HUES48 (cell line): ENCODE measurements at regions not wholly inside any gene's neighbourhood (a gene's known extent, or its start where the extent isn't known, plus 50 kb on each side); places are given as distances from the start of the nearest gene placed in this dataset.

Experiments used
- H3K27ac ChIP-seq: one replicate; pipeline ENCODE4 v1.7.0; 2013; ENCODE audit warnings: low read depth, low read length, inconsistent platforms
- H3K27me3 ChIP-seq: 2 replicates; pipeline ENCODE4 v1.6.1; 2013; ENCODE audit warnings: mild to moderate bottlenecking, low read length; ENCODE audit not compliant: control insufficient read depth, insufficient read depth
- H3K36me3 ChIP-seq: 2 replicates; pipeline ENCODE4 v1.6.1; 2013; ENCODE audit warnings: low read length; ENCODE audit not compliant: control insufficient read depth, insufficient read depth
- H3K4me1 ChIP-seq: 2 replicates; pipeline ENCODE4 v1.6.1; 2013; ENCODE audit warnings: mild to moderate bottlenecking, low read length; ENCODE audit not compliant: control insufficient read depth, insufficient read depth
- H3K4me3 ChIP-seq: 2 replicates; pipeline ENCODE4 v1.5.1; 2013; ENCODE audit warnings: mild to moderate bottlenecking, low read depth, low read length
- H3K9ac ChIP-seq: 2 replicates; pipeline ENCODE4 v1.6.1; 2013; ENCODE audit warnings: mild to moderate bottlenecking, low read depth, low read length, moderate library complexity
- H3K9me3 ChIP-seq: 2 replicates; pipeline ENCODE4 v1.6.1; 2013; ENCODE audit warnings: low read length; ENCODE audit not compliant: control insufficient read depth, insufficient read depth

GRCh38 chr10:3494131-3494837 lies 290.7 kb downstream of the KLF6 start:
- H3K27me3 ChIP-seq = no peaks in the 10 kb centered on the region
- H3K4me1 ChIP-seq = peaks cover 20% of the 10 kb centered on the region
- H3K9ac ChIP-seq = no peak overlapping the region
- H3K36me3 ChIP-seq = no peaks in the 10 kb centered on the region
- H3K9me3 ChIP-seq = no peaks in the 10 kb centered on the region
- no peak overlapping the region for H3K27ac ChIP-seq
- no peak overlapping the region for H3K4me3 ChIP-seq

GRCh38 chr10:3493621-3494020 lies 291.4 kb downstream of the KLF6 start:
- H3K9me3 ChIP-seq = no peaks in the 10 kb centered on the region
- H3K9ac ChIP-seq = no peak overlapping the region
- H3K27me3 ChIP-seq = no peaks in the 10 kb centered on the region
- no peak overlapping the region for H3K27ac ChIP-seq
- no peaks in the 10 kb centered on the region for H3K36me3 ChIP-seq
- H3K4me1 ChIP-seq = peaks cover 20% of the 10 kb centered on the region
- H3K4me3 ChIP-seq = no peak overlapping the region

- H3K27me3 ChIP-seq = no peaks in the 10 kb centered on the region
- no peak overlapping the region for H3K4me3 ChIP-seq
- no peak overlapping the region for H3K27ac ChIP-seq
- peaks cover 14% of the 10 kb centered on the region for H3K4me1 ChIP-seq
- H3K9me3 ChIP-seq = no peaks in the 10 kb centered on the region
- no peaks in the 10 kb centered on the region for H3K36me3 ChIP-seq
- no peak overlapping the region for H3K9ac ChIP-seq
These were observed 293.4 kb downstream of the KLF6 start for GRCh38 chr10:3491571-3491970.

- Histone ChIP-seq H3K9me3 (no peaks in the 10 kb centered on the region), H3K4me1 (peaks cover 12% of the 10 kb centered on the region), H3K9ac (no peak overlapping the region), H3K27ac (peak overlapping the region; percentile 68), H3K36me3 (no peaks in the 10 kb centered on the region), H3K27me3 (no peaks in the 10 kb centered on the region), H3K4me3 (no peak overlapping the region)
These were observed 297.8 kb downstream of the KLF6 start for GRCh38 chr10:3487228-3487627.

- H3K27me3 ChIP-seq = no peaks in the 10 kb centered on the region
- peak overlapping the region; percentile 68 for H3K27ac ChIP-seq
- no peak overlapping the region for H3K9ac ChIP-seq
- peaks cover 14% of the 10 kb centered on the region for H3K4me1 ChIP-seq
- no peaks in the 10 kb centered on the region for H3K9me3 ChIP-seq
- no peaks in the 10 kb centered on the region for H3K36me3 ChIP-seq
- no peak overlapping the region for H3K4me3 ChIP-seq
These were observed 298.5 kb downstream of the KLF6 start for GRCh38 chr10:3486346-3487065.

- Histone ChIP-seq H3K36me3 (no peaks in the 10 kb centered on the region), H3K4me1 (peaks cover 14% of the 10 kb centered on the region), H3K9ac (no peak overlapping the region), H3K27ac (no peak overlapping the region), H3K4me3 (no peak overlapping the region), H3K9me3 (no peaks in the 10 kb centered on the region), H3K27me3 (no peaks in the 10 kb centered on the region)
These were observed 299.8 kb downstream of the KLF6 start for GRCh38 chr10:3485057-3485686.

- no peak overlapping the region for H3K27ac ChIP-seq
- no peak overlapping the region for H3K4me3 ChIP-seq
- H3K9ac ChIP-seq = no peak overlapping the region
- no peaks in the 10 kb centered on the region for H3K27me3 ChIP-seq
- no peaks in the 10 kb centered on the region for H3K9me3 ChIP-seq
- H3K4me1 ChIP-seq = peaks cover 14% of the 10 kb centered on the region
- no peaks in the 10 kb centered on the region for H3K36me3 ChIP-seq
These were observed 300.5 kb downstream of the KLF6 start for GRCh38 chr10:3484306-3485056.

- H3K4me3 ChIP-seq = no peak overlapping the region
- H3K9me3 ChIP-seq = no peaks in the 10 kb centered on the region
- H3K36me3 ChIP-seq = no peaks in the 10 kb centered on the region
- no peak overlapping the region for H3K9ac ChIP-seq
- peaks cover 14% of the 10 kb centered on the region for H3K4me1 ChIP-seq
- peak overlapping the region; percentile 34 for H3K27ac ChIP-seq
- no peaks in the 10 kb centered on the region for H3K27me3 ChIP-seq
These were observed 302.6 kb downstream of the KLF6 start for GRCh38 chr10:3482200-3482993.

GRCh38 chr10:3481496-3481895 lies 303.5 kb downstream of the KLF6 start:
- no peaks in the 10 kb centered on the region for H3K9me3 ChIP-seq
- H3K9ac ChIP-seq = no peak overlapping the region
- H3K27ac ChIP-seq = no peak overlapping the region
- H3K36me3 ChIP-seq = no peaks in the 10 kb centered on the region
- H3K4me3 ChIP-seq = no peak overlapping the region
- H3K27me3 ChIP-seq = no peaks in the 10 kb centered on the region
- peaks cover 9% of the 10 kb centered on the region for H3K4me1 ChIP-seq

- Histone ChIP-seq H3K27ac (no peak overlapping the region), H3K4me1 (peaks cover 8% of the 10 kb centered on the region; the same call in 1 of the 2 replicates), H3K36me3 (no peaks in the 10 kb centered on the region), H3K9ac (no peak overlapping the region), H3K4me3 (no peak overlapping the region), H3K27me3 (no peaks in the 10 kb centered on the region), H3K9me3 (no peaks in the 10 kb centered on the region)
These were observed 304.1 kb downstream of the KLF6 start for GRCh38 chr10:3480990-3481315.
